CD14-positive monocyte (primary cell): ENCODE measurements at regions not wholly inside any gene's neighbourhood (a gene's known extent, or its start where the extent isn't known, plus 50 kb on each side); places are given as distances from the start of the nearest gene placed in this dataset.

ENCODE experiments used
- DNase-seq, 3 donors: peaks; one replicate each; pipeline ENCODE4 v3.0.0-alpha.2; 2011 to 2022
- H2AFZ ChIP-seq: 2 replicates; pipeline ENCODE4 v1.6.0; 2012; ENCODE audit warnings: mild to moderate bottlenecking, low read depth, low read length, inconsistent platforms; ENCODE audit not compliant: insufficient read depth, poor library complexity, severe bottlenecking
- H3K27ac ChIP-seq, 2 donors: 1 replicate in 1 of 2; 2 replicates in 1 of 2; pipeline ENCODE4 v1.5.1; 2012 to 2013; ENCODE audit warnings: low read length in 2 of 2, control low read depth in 1 of 2, inconsistent platforms in 1 of 2, low read depth in 1 of 2, mild to moderate bottlenecking in 1 of 2
- H3K27me3 ChIP-seq, 2 donors: one replicate each; pipeline versions ENCODE4 v1.6.0 to v1.6.1; 2011 to 2013; ENCODE audit warnings: low read length in 2 of 2; ENCODE audit not compliant: control insufficient read depth in 2 of 2, insufficient read depth in 2 of 2
- H3K36me3 ChIP-seq, 2 donors: replicated peaks in 1 of 2; 1 replicate in 1 of 2; 2 replicates in 1 of 2; pipeline versions ENCODE4 v1.5.1 to v1.6.1; 2012 to 2013; ENCODE audit warnings: low read length in 2 of 2, control low read depth in 1 of 2, inconsistent platforms in 1 of 2, mild to moderate bottlenecking in 1 of 2; ENCODE audit not compliant: insufficient read depth in 2 of 2, control insufficient read depth in 1 of 2
- H3K4me1 ChIP-seq, 2 donors: 1 replicate in 1 of 2; 2 replicates in 1 of 2; pipeline versions ENCODE4 v1.5.1 to v1.6.1; 2012 to 2013; ENCODE audit warnings: low read length in 2 of 2, control low read depth in 1 of 2, inconsistent platforms in 1 of 2, mild to moderate bottlenecking in 1 of 2, moderate library complexity in 1 of 2; ENCODE audit not compliant: insufficient read depth in 2 of 2, control insufficient read depth in 1 of 2
- H3K4me2 ChIP-seq: replicated peaks from 2 replicates; pipeline ENCODE3; 2012; ENCODE audit warnings: low read length, moderate library complexity, mild to moderate bottlenecking; ENCODE audit not compliant: poor library complexity, severe bottlenecking; ENCODE audit errors: extremely low read depth
- H3K4me3 ChIP-seq, 3 experiments: fragments of 200-600 bp in 1 of 3; sonication (generic) in 1 of 3; replicated peaks in 1 of 3; 1 replicate in 2 of 3; 2 replicates in 1 of 3; pipeline ENCODE4 v1.5.1; 2011 to 2013; ENCODE audit warnings: low read length in 3 of 3, mild to moderate bottlenecking in 3 of 3, control low read depth in 2 of 3, low read depth in 2 of 3, inconsistent platforms in 1 of 3, moderate library complexity in 1 of 3
- H3K79me2 ChIP-seq: 2 replicates; pipeline ENCODE4 v1.6.0; 2012; ENCODE audit warnings: mild to moderate bottlenecking, control low read depth, inconsistent platforms, low read length, moderate library complexity; ENCODE audit not compliant: insufficient read depth
- H3K9ac ChIP-seq: 2 replicates; pipeline ENCODE4 v1.6.0; 2017; ENCODE audit warnings: low read length, mild to moderate bottlenecking; ENCODE audit not compliant: insufficient read depth, poor library complexity, severe bottlenecking
- H3K9me3 ChIP-seq, 2 donors: replicated peaks in 1 of 2; 1 replicate in 1 of 2; 2 replicates in 1 of 2; pipeline versions ENCODE4 v1.5.1 to v1.6.1; 2012 to 2013; ENCODE audit warnings: low read length in 2 of 2, control low read depth in 1 of 2; ENCODE audit not compliant: control insufficient read depth in 1 of 2, insufficient read depth in 1 of 2
- H4K20me1 ChIP-seq: 2 replicates; pipeline ENCODE4 v1.6.0; 2012; ENCODE audit warnings: mild to moderate bottlenecking, low read length, control low read depth, moderate library complexity; ENCODE audit not compliant: insufficient read depth
- H3K27ac Mint-ChIP-seq, 7 donors: one replicate each; pipeline ENCODE4 v1.8.0; 2020; ENCODE audit warnings: mild to moderate bottlenecking in 7 of 7, mixed read lengths in 7 of 7, moderate library complexity in 6 of 7, inconsistent platforms in 2 of 7
- H3K27me3 Mint-ChIP-seq, 3 donors: one replicate each; pipeline ENCODE4 v1.8.0; 2021 to 2022; ENCODE audit warnings: low read depth in 3 of 3, mild to moderate bottlenecking in 3 of 3, mixed read lengths in 3 of 3, moderate library complexity in 3 of 3, inconsistent platforms in 1 of 3
- H3K36me3 Mint-ChIP-seq, 2 donors: one replicate each; pipeline ENCODE4 v1.8.0; 2020; ENCODE audit warnings: mixed read lengths in 2 of 2, inconsistent platforms in 1 of 2, mild to moderate bottlenecking in 1 of 2
- H3K4me1 Mint-ChIP-seq: one replicate; pipeline ENCODE4 v1.8.0; 2020; ENCODE audit warnings: mild to moderate bottlenecking, mixed read lengths
- H3K4me3 Mint-ChIP-seq, 2 donors: one replicate each; pipeline ENCODE4 v1.8.0; 2020; ENCODE audit warnings: mild to moderate bottlenecking in 2 of 2, mixed read lengths in 2 of 2, moderate library complexity in 1 of 2
- H3K9me3 Mint-ChIP-seq, 7 donors: one replicate each; pipeline ENCODE4 v1.8.0; 2020 to 2022; ENCODE audit warnings: mixed read lengths in 7 of 7, mild to moderate bottlenecking in 6 of 7, moderate library complexity in 6 of 7, inconsistent platforms in 2 of 7
- CTCF ChIP-seq: fragments of 200-600 bp; IDR thresholded peaks from one replicate; pipeline ENCODE4 v1.8.0; 2022; ENCODE audit warnings: antibody characterized with exemption, mild to moderate bottlenecking
- WGBS: methylation state at CpG from one replicate; pipeline ENCODE4 v1.1.5; 2013; ENCODE audit warnings: missing lambda C conversion rate; ENCODE audit not compliant: insufficient coverage; 5-methylcytosine and 5-hydroxymethylcytosine counted together
- intact Hi-C, 2 donors: fragments of 100-400 bp; cut with micrococcal nuclease; formaldehyde crosslinking; loops; one replicate each; pipeline versions ENCODE4 v1.15.0 to v1.15.1; 2023

- DNase-seq: no peak
- Histone ChIP-seq H4K20me1 (no peaks in the 10 kb centered on the region), H3K9me3 (no peaks in the 10 kb centered on the region), H3K36me3 (no peaks in the 10 kb centered on the region), H3K4me3 (no peak overlapping the region), H3K9ac (no peak overlapping the region), H3K27me3 (no peaks in the 10 kb centered on the region), H3K4me1 (no peaks in the 10 kb centered on the region), H3K27ac (no peak overlapping the region), H3K4me2 (no peak overlapping the region), H2AFZ (no peak overlapping the region), H3K79me2 (no peaks in the 10 kb centered on the region)
- Mint-ChIP-seq H3K9me3 (peaks cover 0 to 4% (median 0%) of the 10 kb centered on the region in 7 donors), H3K27ac (peak overlapping the region in 2 of 7 donors; percentile 7 to 43), H3K27me3 (no peaks in the 10 kb centered on the region), H3K36me3 (no peaks in the 10 kb centered on the region), H3K4me1 (no peaks in the 10 kb centered on the region), H3K4me3 (no peak overlapping the region)
- TF ChIP-seq CTCF: no peak
- 59% methylated on average over 2 of the region's 2 CpGs for WGBS
- intact Hi-C loops: no loop called here
These were observed 72.4 kb downstream of the FH start for GRCh38 chr1:241447031-241447644.

- Histone ChIP-seq H3K27me3 (no peaks in the 10 kb centered on the region), H3K4me2 (no peak overlapping the region), H4K20me1 (no peaks in the 10 kb centered on the region), H3K4me1 (no peaks in the 10 kb centered on the region), H3K36me3 (no peaks in the 10 kb centered on the region), H3K9ac (no peak overlapping the region), H3K27ac (no peak overlapping the region), H3K4me3 (no peak overlapping the region), H3K79me2 (no peaks in the 10 kb centered on the region), H3K9me3 (no peaks in the 10 kb centered on the region), H2AFZ (no peak overlapping the region)
- H3K9me3 Mint-ChIP-seq: peaks cover 0 to 4% (median 1%) of the 10 kb centered on the region in 7 donors
- no peaks in the 10 kb centered on the region for H3K4me1 Mint-ChIP-seq
- no peak for DNase-seq
- 32% methylated on average over 2 of the region's 3 CpGs for WGBS
- intact Hi-C loops: no loop called here
- H3K4me3 Mint-ChIP-seq: no peak overlapping the region
- no peak for TF ChIP-seq CTCF
- no peaks in the 10 kb centered on the region for H3K36me3 Mint-ChIP-seq
- H3K27me3 Mint-ChIP-seq: no peaks in the 10 kb centered on the region
- no peak overlapping the region for H3K27ac Mint-ChIP-seq
These were observed 74.7 kb downstream of the FH start for GRCh38 chr1:241444836-241445235.
